ENCODE measurements at regions not wholly inside any gene's neighbourhood (a gene's known extent, or its start where the extent isn't known, plus 50 kb on each side); places are given as distances from the start of the nearest gene placed in this dataset.

- no peaks in the 10 kb centered on the region for H3K9me3 ChIP-seq (ENCODE audit: control insufficient read depth, insufficient read depth, low read depth, low read length)
- H3K36me3 ChIP-seq (ENCODE audit: control insufficient read depth, insufficient read depth, low read length) = no peaks in the 10 kb centered on the region
- no peaks in the 10 kb centered on the region for H3K4me1 ChIP-seq (ENCODE audit: control insufficient read depth, extremely low read depth, insufficient read depth, low read length)
- no peak overlapping the region for H3K9ac ChIP-seq (ENCODE audit: insufficient read depth, low read length)
- H4K20me1 ChIP-seq (ENCODE audit: control insufficient read depth, extremely low read depth, insufficient read depth, low read length) = no peaks in the 10 kb centered on the region
- no peak overlapping the region for H3K4me3 ChIP-seq (replicated peaks in 1 of 4; ENCODE audit: control extremely low read depth in 1 of 4, insufficient read depth in 1 of 4, low read depth in 3 of 4, low read length in 4 of 4)
- no peaks in the 10 kb centered on the region for H3K27me3 ChIP-seq (ENCODE audit: control insufficient read depth, insufficient read depth, low read length)
- H2AFZ ChIP-seq (ENCODE audit: low read length) = no peak overlapping the region
- TF ChIP-seq CTCF (conservative IDR thresholded peaks at IDR 0.05 in 1 of 2, IDR thresholded peaks at IDR 0.05 in 1 of 2; ENCODE audit: low read depth in 1 of 2, low read length in 2 of 2) = no peak
- TF ChIP-seq EZH2 (IDR thresholded peaks at IDR 0.05; ENCODE audit: low read length, missing control alignments) = no peak
- DNase-seq (ENCODE audit: low read depth in 2 of 2) = no peak
- H3K27ac ChIP-seq (ENCODE audit: insufficient read depth, low read length) = no peak overlapping the region
- H3K4me2 ChIP-seq (ENCODE audit: extremely low read depth, insufficient read depth, low read length) = no peak overlapping the region
- H3K79me2 ChIP-seq (ENCODE audit: control insufficient read depth, insufficient read depth, low read length) = no peaks in the 10 kb centered on the region
These were observed 80.7 kb upstream of the NABP1 start for GRCh38 chr2:191597186-191597751.

DNA sequence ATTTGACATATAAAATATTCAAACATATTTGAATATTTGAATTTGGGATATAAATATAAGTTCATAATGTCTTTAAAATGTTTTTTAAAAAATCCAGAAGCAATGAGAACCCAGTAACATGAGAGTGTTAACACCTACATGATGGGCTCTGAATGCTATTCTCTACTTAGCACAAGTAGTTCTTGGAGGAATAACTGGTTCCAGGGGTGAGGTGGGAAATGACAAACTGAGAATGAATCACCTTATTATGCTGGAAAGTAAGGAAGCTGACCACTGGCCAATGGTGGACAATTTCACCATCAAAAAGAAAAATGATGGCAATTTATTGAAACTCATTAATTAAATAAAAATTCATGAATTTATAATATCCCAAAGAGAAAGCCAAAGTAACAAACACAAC lies 79.6 kb upstream of the NABP1 start:
- H3K4me2 ChIP-seq (ENCODE audit: extremely low read depth, insufficient read depth, low read length) = no peak overlapping the region

DNA sequence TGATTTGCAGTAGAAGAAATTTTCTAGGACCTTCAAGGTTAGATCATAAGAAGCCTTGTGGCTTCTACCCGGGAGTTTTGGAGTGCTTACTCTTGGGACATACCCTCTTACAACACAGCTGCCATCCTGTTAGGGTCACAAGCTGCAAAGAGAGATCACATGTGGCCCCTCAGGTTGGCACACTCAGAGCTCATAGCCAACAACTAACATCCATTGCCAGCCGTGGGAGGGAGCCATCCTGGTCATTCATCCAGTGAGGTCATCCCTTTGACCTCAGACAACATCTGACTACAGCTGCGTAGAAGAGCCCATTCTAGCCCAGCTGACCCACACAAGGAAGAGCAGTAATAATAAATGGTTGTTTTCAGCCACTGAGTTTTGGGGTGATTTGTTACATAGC lies 76.9 kb upstream of the NABP1 start:
- no peak overlapping the region for H3K4me3 ChIP-seq (replicated peaks in 1 of 4; ENCODE audit: control extremely low read depth in 1 of 4, insufficient read depth in 1 of 4, low read depth in 3 of 4, low read length in 4 of 4)
- no peaks in the 10 kb centered on the region for H3K36me3 ChIP-seq (ENCODE audit: control insufficient read depth, insufficient read depth, low read length)
- no peaks in the 10 kb centered on the region for H3K27me3 ChIP-seq (ENCODE audit: control insufficient read depth, insufficient read depth, low read length)
- no peak overlapping the region for H2AFZ ChIP-seq (ENCODE audit: low read length)
- no peak overlapping the region for H3K4me2 ChIP-seq (ENCODE audit: extremely low read depth, insufficient read depth, low read length)
- no peak overlapping the region for H3K9ac ChIP-seq (ENCODE audit: insufficient read depth, low read length)
- no peaks in the 10 kb centered on the region for H3K9me3 ChIP-seq (ENCODE audit: control insufficient read depth, insufficient read depth, low read depth, low read length)
- H4K20me1 ChIP-seq (ENCODE audit: control insufficient read depth, extremely low read depth, insufficient read depth, low read length) = no peaks in the 10 kb centered on the region
- DNase-seq (ENCODE audit: low read depth in 2 of 2) = no peak
- TF ChIP-seq EZH2 (IDR thresholded peaks at IDR 0.05; ENCODE audit: low read length, missing control alignments) (no peak), CTCF (conservative IDR thresholded peaks at IDR 0.05 in 1 of 2, IDR thresholded peaks at IDR 0.05 in 1 of 2; ENCODE audit: low read depth in 1 of 2, low read length in 2 of 2) (no peak)
- H3K4me1 ChIP-seq (ENCODE audit: control insufficient read depth, extremely low read depth, insufficient read depth, low read length) = no peaks in the 10 kb centered on the region
- no peaks in the 10 kb centered on the region for H3K79me2 ChIP-seq (ENCODE audit: control insufficient read depth, insufficient read depth, low read length)
- no peak overlapping the region for H3K27ac ChIP-seq (ENCODE audit: insufficient read depth, low read length)

More for the DNA sequence above, 79.6 kb upstream of the NABP1 start:
- Histone ChIP-seq H3K9me3 (ENCODE audit: control insufficient read depth, insufficient read depth, low read depth, low read length) (no peaks in the 10 kb centered on the region), H3K79me2 (ENCODE audit: control insufficient read depth, insufficient read depth, low read length) (no peaks in the 10 kb centered on the region), H3K4me1 (ENCODE audit: control insufficient read depth, extremely low read depth, insufficient read depth, low read length) (no peaks in the 10 kb centered on the region), H3K27me3 (ENCODE audit: control insufficient read depth, insufficient read depth, low read length) (no peaks in the 10 kb centered on the region), H3K27ac (ENCODE audit: insufficient read depth, low read length) (no peak overlapping the region), H3K4me3 (replicated peaks in 1 of 4; ENCODE audit: control extremely low read depth in 1 of 4, insufficient read depth in 1 of 4, low read depth in 3 of 4, low read length in 4 of 4) (no peak overlapping the region), H2AFZ (ENCODE audit: low read length) (no peak overlapping the region), H3K36me3 (ENCODE audit: control insufficient read depth, insufficient read depth, low read length) (no peaks in the 10 kb centered on the region), H4K20me1 (ENCODE audit: control insufficient read depth, extremely low read depth, insufficient read depth, low read length) (no peaks in the 10 kb centered on the region), H3K9ac (ENCODE audit: insufficient read depth, low read length) (no peak overlapping the region)
- DNase-seq (ENCODE audit: low read depth in 2 of 2) = no peak
- TF ChIP-seq CTCF (conservative IDR thresholded peaks at IDR 0.05 in 1 of 2, IDR thresholded peaks at IDR 0.05 in 1 of 2; ENCODE audit: low read depth in 1 of 2, low read length in 2 of 2) = no peak
- no peak for TF ChIP-seq EZH2 (IDR thresholded peaks at IDR 0.05; ENCODE audit: low read length, missing control alignments)
